IPS-18a (cell line): ENCODE measurements at regions not wholly inside any gene's neighbourhood (a gene's known extent, or its start where the extent isn't known, plus 50 kb on each side); places are given as distances from the start of the nearest gene placed in this dataset.

Experiments
- H3K27ac ChIP-seq: one replicate; pipeline ENCODE4 v1.5.1; 2013; ENCODE audit warnings: low read length
- H3K27me3 ChIP-seq: one replicate; pipeline ENCODE4 v1.6.1; 2013; ENCODE audit warnings: mild to moderate bottlenecking, low read length; ENCODE audit not compliant: control insufficient read depth, insufficient read depth
- H3K36me3 ChIP-seq: one replicate; pipeline ENCODE4 v1.6.1; 2013; ENCODE audit warnings: low read depth, low read length; ENCODE audit not compliant: control insufficient read depth
- H3K4me1 ChIP-seq: one replicate; pipeline ENCODE4 v1.6.1; 2013; ENCODE audit warnings: low read depth, low read length; ENCODE audit not compliant: control insufficient read depth
- H3K4me3 ChIP-seq: one replicate; pipeline ENCODE4 v1.5.1; 2013; ENCODE audit warnings: low read length
- H3K9ac ChIP-seq: one replicate; pipeline ENCODE4 v1.6.1; 2013; ENCODE audit warnings: mild to moderate bottlenecking, low read length, moderate library complexity
- H3K9me3 ChIP-seq: one replicate; pipeline ENCODE4 v1.6.1; 2013; ENCODE audit warnings: low read depth, low read length; ENCODE audit not compliant: control insufficient read depth

DNA sequence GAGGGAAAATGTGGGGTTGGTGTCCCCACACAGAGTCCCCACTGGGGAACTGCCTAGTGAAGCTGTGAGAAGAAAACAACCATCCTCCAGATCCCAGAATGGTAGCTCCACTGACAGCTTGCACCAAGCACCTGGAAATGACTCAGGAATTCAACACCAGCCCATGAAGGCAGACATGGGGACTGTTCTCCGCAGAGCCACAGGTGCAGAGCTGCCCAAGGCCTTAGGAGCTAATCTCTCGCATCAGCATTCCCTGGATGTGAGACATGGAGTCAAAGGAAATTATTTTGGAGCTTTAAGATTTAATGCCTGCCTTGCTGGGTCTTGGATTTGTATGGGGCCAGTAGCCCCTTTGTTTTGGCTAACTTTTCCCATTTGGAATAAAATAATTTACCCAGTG, 367.9 kb downstream of the FAM133A start:
- Histone ChIP-seq H3K27me3 (no peaks in the 10 kb centered on the region), H3K9ac (no peak overlapping the region), H3K4me3 (no peak overlapping the region), H3K4me1 (peaks cover 13% of the 10 kb centered on the region), H3K36me3 (no peaks in the 10 kb centered on the region), H3K27ac (no peak overlapping the region), H3K9me3 (no peaks in the 10 kb centered on the region)

DNA sequence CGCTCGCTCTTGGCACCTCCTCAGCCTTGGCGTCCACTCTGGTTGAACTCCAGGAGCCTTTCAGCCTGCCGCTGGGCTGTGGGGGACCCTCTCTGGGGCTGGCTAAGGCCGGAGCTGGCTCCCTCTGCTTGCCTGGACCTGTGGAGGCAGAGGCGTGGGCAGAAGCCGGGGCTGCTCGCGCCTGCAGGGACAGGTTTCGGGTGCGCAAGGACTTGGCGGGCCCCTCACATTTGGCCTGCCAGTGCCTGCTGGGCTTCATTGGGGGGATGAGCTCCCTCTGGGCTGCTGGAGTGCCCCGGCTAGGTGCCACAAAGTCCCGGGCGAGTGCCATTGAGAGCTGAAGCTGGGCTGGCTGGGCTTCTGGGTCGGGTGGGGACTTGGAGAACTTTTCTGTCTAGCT, 371.7 kb downstream of the FAM133A start:
- H3K4me3 ChIP-seq, result no peak overlapping the region

DNA sequence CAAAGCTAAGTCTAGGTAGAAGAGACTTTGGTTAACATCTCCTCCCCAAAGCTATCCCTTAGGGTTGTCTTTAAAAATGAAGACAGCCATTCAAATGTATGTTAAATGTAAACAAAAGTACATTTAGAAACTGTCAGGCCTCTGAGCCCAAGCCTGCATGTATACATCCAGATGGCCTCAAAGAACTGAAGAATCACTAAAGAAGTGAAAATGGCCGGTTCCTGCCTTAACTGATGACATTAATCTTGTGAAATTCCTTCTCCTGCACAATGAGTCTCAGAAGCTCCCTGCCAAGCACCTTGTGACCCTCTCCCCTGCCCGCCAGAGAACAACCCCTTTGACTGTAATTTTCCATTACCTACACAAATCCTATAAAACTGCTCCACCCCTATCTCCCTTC, 377.9 kb downstream of the FAM133A start:
- no peaks in the 10 kb centered on the region for H3K27me3 ChIP-seq
- H3K9me3 ChIP-seq, result no peaks in the 10 kb centered on the region
- H3K36me3 ChIP-seq, result no peaks in the 10 kb centered on the region
- peak overlapping the region; percentile 90 for H3K27ac ChIP-seq
- peak overlapping the region; percentile 7 for H3K4me3 ChIP-seq
- peaks cover 42% of the 10 kb centered on the region for H3K4me1 ChIP-seq
- peak overlapping the region; percentile 52 for H3K9ac ChIP-seq

More for the DNA sequence above, 371.7 kb downstream of the FAM133A start:
- H3K9ac ChIP-seq, result no peak overlapping the region
- H3K27ac ChIP-seq, result no peak overlapping the region
- H3K4me1 ChIP-seq, result peaks cover 35% of the 10 kb centered on the region
- H3K9me3 ChIP-seq, result no peaks in the 10 kb centered on the region
- H3K36me3 ChIP-seq, result no peaks in the 10 kb centered on the region
- no peaks in the 10 kb centered on the region for H3K27me3 ChIP-seq

DNA sequence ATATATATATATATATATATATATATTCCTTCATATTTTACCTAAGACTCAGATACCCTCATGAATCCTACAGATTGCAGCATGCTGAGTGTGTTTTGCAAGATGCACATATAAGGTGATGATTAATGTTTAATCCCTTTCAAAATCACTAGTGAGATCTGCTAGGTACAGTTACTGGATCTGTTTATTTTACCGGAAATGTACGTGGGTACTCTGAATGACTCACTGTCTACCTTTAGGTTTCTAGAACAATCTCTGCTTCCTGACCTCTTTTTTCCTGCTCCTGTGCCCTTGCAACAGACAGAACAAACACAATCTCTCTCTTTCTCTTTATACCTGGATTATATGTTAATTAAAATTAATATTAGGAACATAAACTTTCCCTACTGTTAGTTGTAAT, 379.6 kb downstream of the FAM133A start:
- Histone ChIP-seq H3K36me3 (no peaks in the 10 kb centered on the region), H3K9me3 (no peaks in the 10 kb centered on the region), H3K27me3 (no peaks in the 10 kb centered on the region), H3K4me1 (peaks cover 49% of the 10 kb centered on the region), H3K9ac (no peak overlapping the region), H3K4me3 (no peak overlapping the region), H3K27ac (no peak overlapping the region)

DNA sequence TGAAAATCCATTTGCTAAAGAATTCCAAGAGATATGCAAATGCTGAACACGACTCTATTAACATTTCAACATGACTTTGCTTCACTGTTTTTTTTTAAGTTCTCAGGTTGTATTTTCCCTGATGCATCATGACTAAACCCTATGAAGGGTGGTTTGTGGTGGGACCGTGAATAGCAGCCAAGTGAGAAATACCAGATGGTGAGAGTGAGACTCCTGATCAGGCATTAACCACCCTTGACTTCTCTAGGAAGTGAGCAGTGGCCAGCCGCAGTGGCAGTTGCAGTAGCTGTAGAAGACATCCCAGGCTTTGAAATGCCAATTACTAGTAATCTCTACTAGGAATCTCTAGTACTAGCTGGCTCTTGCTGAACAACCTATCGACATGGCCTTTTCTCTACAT, 383.4 kb downstream of the FAM133A start:
- H3K9me3 ChIP-seq, result no peaks in the 10 kb centered on the region
- H3K27ac ChIP-seq, result no peak overlapping the region
- H3K9ac ChIP-seq, result no peak overlapping the region
- no peaks in the 10 kb centered on the region for H3K27me3 ChIP-seq
- no peak overlapping the region for H3K4me3 ChIP-seq
- peaks cover 18% of the 10 kb centered on the region for H3K4me1 ChIP-seq
- H3K36me3 ChIP-seq, result no peaks in the 10 kb centered on the region

DNA sequence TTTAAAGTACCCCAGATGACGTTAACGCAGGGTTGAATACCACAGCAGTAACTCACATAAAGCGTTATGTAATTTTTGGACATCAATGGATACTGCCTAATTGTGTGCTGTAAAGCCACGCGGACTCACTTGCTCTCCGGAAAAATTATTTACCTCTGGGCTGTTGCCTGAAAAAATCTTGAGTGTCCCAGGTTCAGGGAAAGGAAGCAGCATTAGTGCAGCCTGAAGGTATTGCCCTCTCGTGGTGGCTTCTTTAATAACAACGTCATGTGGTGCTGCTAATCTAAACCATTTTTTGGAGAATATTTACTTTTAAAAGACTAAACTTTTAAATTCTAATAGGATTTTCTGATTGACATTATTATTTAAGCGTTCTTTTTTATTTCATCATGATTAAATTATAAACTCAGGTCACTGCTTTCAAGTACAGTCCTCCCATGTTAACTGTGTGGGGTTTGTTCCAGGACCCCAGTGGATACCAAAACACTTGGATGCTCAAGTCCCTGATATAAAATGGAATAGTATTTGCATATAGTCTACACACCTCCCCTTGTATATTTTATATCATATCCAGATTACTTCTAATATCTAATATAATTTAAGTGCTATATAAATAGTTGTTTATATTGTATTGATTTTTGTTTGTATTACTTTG, 384.8 kb downstream of the FAM133A start:
- Histone ChIP-seq H3K9me3 (no peaks in the 10 kb centered on the region), H3K36me3 (no peaks in the 10 kb centered on the region), H3K9ac (no peak overlapping the region), H3K27me3 (no peaks in the 10 kb centered on the region), H3K4me1 (peaks cover 9% of the 10 kb centered on the region), H3K27ac (no peak overlapping the region), H3K4me3 (no peak overlapping the region)

DNA sequence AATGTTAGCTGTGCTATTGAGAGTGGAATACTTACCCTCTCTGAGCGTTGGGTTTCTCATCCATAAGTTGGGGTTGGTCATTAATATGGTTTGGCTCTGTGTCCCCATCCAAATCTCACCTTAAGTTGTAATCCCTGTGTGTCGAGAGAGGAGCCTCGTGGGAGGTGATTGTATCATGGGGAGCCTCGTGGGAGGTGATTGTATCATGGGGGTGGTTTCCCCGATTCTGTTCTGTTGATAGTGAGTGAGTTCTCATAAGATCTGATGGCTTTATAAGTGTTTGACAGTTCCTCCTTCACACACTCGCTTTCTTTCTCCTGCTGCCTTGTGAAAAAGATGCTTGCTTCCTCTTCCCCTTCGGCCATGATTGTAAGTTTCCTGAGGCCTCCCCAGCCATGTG, 391.1 kb downstream of the FAM133A start:
- Histone ChIP-seq H3K36me3 (no peaks in the 10 kb centered on the region), H3K27ac (no peak overlapping the region), H3K9me3 (no peaks in the 10 kb centered on the region), H3K27me3 (no peaks in the 10 kb centered on the region), H3K4me1 (peaks cover 3% of the 10 kb centered on the region), H3K4me3 (no peak overlapping the region), H3K9ac (no peak overlapping the region)

DNA sequence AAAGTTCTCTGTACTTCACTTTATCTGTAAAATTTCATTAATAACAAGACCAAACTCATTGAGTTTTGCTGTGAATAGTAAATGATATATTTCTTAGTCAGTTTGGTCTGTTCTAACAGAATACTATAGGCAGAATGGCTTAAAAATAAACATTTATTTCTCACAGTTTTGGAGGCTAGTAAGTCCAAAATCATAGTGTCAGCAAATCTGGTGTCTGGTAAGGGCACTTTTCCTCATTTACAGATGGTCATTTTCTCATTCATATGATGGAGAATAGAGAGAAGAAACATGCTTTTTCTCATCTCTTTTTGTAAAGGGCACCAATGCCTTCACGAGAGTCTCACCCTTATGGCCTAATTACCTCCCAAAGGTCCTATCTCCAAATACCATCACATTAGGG, 415.1 kb downstream of the FAM133A start:
- no peaks in the 10 kb centered on the region for H3K9me3 ChIP-seq
- H3K36me3 ChIP-seq, result no peaks in the 10 kb centered on the region
- H3K27me3 ChIP-seq, result no peaks in the 10 kb centered on the region
- no peak overlapping the region for H3K9ac ChIP-seq
- H3K4me3 ChIP-seq, result no peak overlapping the region
- H3K4me1 ChIP-seq, result no peaks in the 10 kb centered on the region
- H3K27ac ChIP-seq, result no peak overlapping the region

DNA sequence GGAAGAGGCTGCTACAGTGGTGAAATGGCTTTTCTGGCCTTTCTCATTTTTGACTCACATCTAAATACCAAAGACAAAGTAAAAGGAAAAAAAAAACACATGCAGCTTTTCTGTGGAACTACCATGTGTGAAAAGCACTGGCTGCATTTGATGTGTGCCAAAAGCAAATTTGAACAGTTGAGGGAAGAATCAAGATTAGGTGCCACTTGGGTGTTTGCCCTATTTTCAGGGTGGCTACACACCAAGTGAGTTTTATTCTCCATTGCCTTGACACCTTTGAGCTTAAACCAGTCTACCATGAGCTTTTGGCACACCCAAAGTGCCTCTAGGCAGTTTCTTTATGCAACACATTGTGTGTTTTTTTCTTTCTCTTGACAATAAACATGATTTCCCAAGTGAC, 423.9 kb downstream of the FAM133A start:
- no peak overlapping the region for H3K4me3 ChIP-seq
- H3K27ac ChIP-seq, result no peak overlapping the region
- no peaks in the 10 kb centered on the region for H3K9me3 ChIP-seq
- H3K9ac ChIP-seq, result no peak overlapping the region
- no peaks in the 10 kb centered on the region for H3K4me1 ChIP-seq
- no peaks in the 10 kb centered on the region for H3K36me3 ChIP-seq
- no peaks in the 10 kb centered on the region for H3K27me3 ChIP-seq

DNA sequence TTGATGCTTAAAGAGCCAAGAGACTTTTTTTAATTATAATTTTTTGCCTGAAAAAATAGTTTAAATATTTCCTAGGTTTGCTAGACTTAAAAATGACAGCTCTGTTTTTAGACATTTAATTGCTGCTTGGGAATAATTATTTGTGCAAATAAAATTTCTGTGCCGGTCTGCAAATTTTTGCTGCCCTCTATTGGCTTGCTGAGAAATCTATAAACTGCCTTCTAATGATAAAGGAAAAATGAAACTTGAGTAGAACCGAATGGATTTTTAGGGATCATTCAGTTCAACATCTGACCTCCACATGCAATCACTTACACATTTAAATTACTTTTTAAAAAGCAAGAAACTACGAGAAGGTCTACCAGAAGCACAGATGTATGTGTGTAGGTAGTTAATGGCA, 434.0 kb downstream of the FAM133A start:
- no peak overlapping the region for H3K4me3 ChIP-seq
- peaks cover 5% of the 10 kb centered on the region for H3K4me1 ChIP-seq
- no peaks in the 10 kb centered on the region for H3K9me3 ChIP-seq
- H3K9ac ChIP-seq, result no peak overlapping the region
- no peaks in the 10 kb centered on the region for H3K27me3 ChIP-seq
- no peaks in the 10 kb centered on the region for H3K36me3 ChIP-seq
- no peak overlapping the region for H3K27ac ChIP-seq

DNA sequence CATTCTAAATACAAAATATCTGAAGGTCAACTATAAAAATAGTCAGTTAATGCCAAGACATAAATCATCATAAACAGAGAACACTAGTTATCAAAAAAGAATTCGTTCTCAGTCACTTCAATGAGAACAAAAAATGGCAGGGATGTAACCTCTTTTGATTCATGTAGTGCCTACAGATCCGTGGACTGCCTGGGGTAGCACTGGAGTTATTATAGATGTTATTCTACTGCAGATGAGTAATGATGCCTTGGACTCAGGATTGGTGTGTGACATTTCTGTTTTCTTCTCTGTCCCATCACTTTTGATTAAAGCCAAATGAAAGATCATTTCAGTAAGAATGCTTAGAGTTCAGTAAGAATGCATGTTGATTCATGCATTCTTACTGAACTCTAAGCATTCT, 440.4 kb downstream of the FAM133A start:
- no peaks in the 10 kb centered on the region for H3K27me3 ChIP-seq
- no peak overlapping the region for H3K4me3 ChIP-seq
- no peak overlapping the region for H3K27ac ChIP-seq
- H3K9ac ChIP-seq, result no peak overlapping the region
- no peaks in the 10 kb centered on the region for H3K9me3 ChIP-seq
- no peaks in the 10 kb centered on the region for H3K36me3 ChIP-seq
- no peaks in the 10 kb centered on the region for H3K4me1 ChIP-seq

DNA sequence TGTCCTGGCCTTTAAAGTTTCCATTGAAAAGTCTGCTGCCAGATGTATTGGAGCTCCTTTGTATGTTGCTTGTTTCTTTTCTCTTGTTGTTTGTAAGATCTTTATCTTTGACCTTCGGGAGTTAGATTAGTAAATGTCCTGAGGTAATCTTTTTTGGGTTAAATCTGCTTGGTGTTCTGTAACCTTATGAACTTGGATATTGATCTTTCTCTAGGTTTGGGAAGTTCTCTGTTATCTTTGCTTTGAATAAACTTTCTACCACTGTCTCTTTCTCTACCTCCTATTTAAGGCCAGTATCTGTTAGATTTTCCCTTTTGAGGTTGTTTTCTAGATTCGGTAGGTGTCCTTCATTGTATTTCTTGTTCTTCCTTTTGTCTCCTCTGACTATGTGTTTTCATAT, 447.8 kb downstream of the FAM133A start:
- Histone ChIP-seq H3K36me3 (no peaks in the 10 kb centered on the region), H3K27me3 (no peaks in the 10 kb centered on the region), H3K27ac (no peak overlapping the region), H3K9ac (no peak overlapping the region), H3K4me3 (no peak overlapping the region), H3K4me1 (no peaks in the 10 kb centered on the region), H3K9me3 (no peaks in the 10 kb centered on the region)
